HEK293 (cell line): ENCODE measurements at regions not wholly inside any gene's neighbourhood (a gene's known extent, or its start where the extent isn't known, plus 50 kb on each side); places are given as distances from the start of the nearest gene placed in this dataset.
"Not testable (repeated sequence)": the region's sequence is repeated elsewhere in the genome, so short reads cannot be mapped to it uniquely, and the experiment has no call there.

ENCODE experiments used
- CTCF ChIA-PET: fragments of 350-600 bp; formaldehyde crosslinking; extraction: SDS; loops from one replicate; lab custom pipeline; 2021; ENCODE audit warnings: antibody characterized with exemption; lab: Yijun Ruan, JAX
- POLR2A ChIA-PET: fragments of 300-600 bp; formaldehyde crosslinking; extraction: SDS; loops from one replicate; lab custom pipeline; 2020; ENCODE audit warnings: antibody characterized with exemption, inconsistent platforms; lab: Yijun Ruan, JAX
- H3K27ac ChIP-seq: fragments of 200-500 bp; sonication (Bioruptor generic); 2 replicates; pipeline ENCODE4 v1.5.1; 2014; ENCODE audit warnings: low read depth, low read length, control low read depth, inconsistent platforms; ENCODE audit errors: extremely low read depth
- H3K36me3 ChIP-seq, 2 experiments: fragments of 200-500 bp in 1 of 2; sonication (Bioruptor generic) in 1 of 2; 1 replicate in 1 of 2; 2 replicates in 1 of 2; pipeline ENCODE4 v1.5.1; 2014 to 2017; ENCODE audit warnings: inconsistent platforms in 2 of 2, low read length in 2 of 2; ENCODE audit not compliant: control insufficient read depth in 2 of 2, insufficient read depth in 1 of 2
- H3K4me1 ChIP-seq: fragments of 200-500 bp; sonication (Bioruptor generic); 2 replicates; pipeline ENCODE4 v1.5.1; 2014; ENCODE audit warnings: mild to moderate bottlenecking, low read length, inconsistent platforms; ENCODE audit not compliant: control insufficient read depth, insufficient read depth
- H3K4me3 ChIP-seq: 2 replicates; pipeline ENCODE4 v1.5.1; 2011; ENCODE audit warnings: low read depth, mild to moderate bottlenecking, control low read depth, low read length, moderate library complexity
- H3K9me3 ChIP-seq: fragments of 200-500 bp; sonication (Bioruptor generic); 2 replicates; pipeline ENCODE4 v1.5.1; 2014; ENCODE audit warnings: low read depth, low read length, inconsistent platforms; ENCODE audit not compliant: control insufficient read depth, insufficient read depth
- SETDB1 ChIP-seq: IDR thresholded peaks from one replicate; pipeline ENCODE4 v1.6.1; 2017; ENCODE audit warnings: mild to moderate bottlenecking, low read length, moderate library complexity, mixed read lengths; ENCODE audit not compliant: insufficient read length
- TRIM28 ChIP-seq: IDR thresholded peaks from 2 replicates; pipeline ENCODE4 v1.6.1; 2011; ENCODE audit warnings: low read length, control low read depth, borderline replicate concordance
- WT1 ChIP-seq: fragments of 450-650 bp; formaldehyde crosslinking; IDR thresholded peaks from 2 replicates; pipeline ENCODE4 v1.5.1; 2016; ENCODE audit warnings: missing biosample characterization, missing genetic modification characterization
- ZBTB20 ChIP-seq: fragments of 450-650 bp; formaldehyde crosslinking; IDR thresholded peaks from 2 replicates; pipeline ENCODE4 v1.5.1; 2016; ENCODE audit warnings: missing biosample characterization, missing genetic modification characterization
- ZFP41 ChIP-seq: fragments of 450-650 bp; formaldehyde crosslinking; IDR thresholded peaks from 2 replicates; pipeline ENCODE4 v1.5.1; 2016; ENCODE audit warnings: missing biosample characterization, missing genetic modification characterization, borderline replicate concordance
- ZFP69B ChIP-seq: fragments of 450-650 bp; formaldehyde crosslinking; IDR thresholded peaks from 2 replicates; pipeline ENCODE4 v1.5.1; 2016; ENCODE audit warnings: missing biosample characterization, missing genetic modification characterization
- ZNF133 ChIP-seq: fragments of 450-650 bp; formaldehyde crosslinking; IDR thresholded peaks from 2 replicates; pipeline ENCODE4 v1.5.1; 2016; ENCODE audit warnings: missing biosample characterization, missing genetic modification characterization
- ZNF2 ChIP-seq: fragments of 450-650 bp; formaldehyde crosslinking; IDR thresholded peaks from 2 replicates; pipeline ENCODE4 v1.5.1; 2016; ENCODE audit warnings: missing biosample characterization, missing genetic modification characterization
- ZNF239 ChIP-seq: fragments of 450-650 bp; formaldehyde crosslinking; IDR thresholded peaks from 2 replicates; pipeline ENCODE4 v1.5.1; 2016; ENCODE audit warnings: missing biosample characterization, missing genetic modification characterization
- ZNF280D ChIP-seq: fragments of 450-650 bp; formaldehyde crosslinking; IDR thresholded peaks from 2 replicates; pipeline ENCODE4 v1.5.1; 2016; ENCODE audit warnings: missing biosample characterization, missing genetic modification characterization
- ZNF391 ChIP-seq: fragments of 450-650 bp; formaldehyde crosslinking; IDR thresholded peaks from 2 replicates; pipeline ENCODE4 v1.5.1; 2016; ENCODE audit warnings: low read depth, missing biosample characterization, missing genetic modification characterization, borderline replicate concordance
- ZNF394 ChIP-seq: fragments of 450-650 bp; formaldehyde crosslinking; IDR thresholded peaks from 2 replicates; pipeline ENCODE4 v1.5.1; 2016; ENCODE audit warnings: missing biosample characterization, missing genetic modification characterization, mild to moderate bottlenecking, moderate library complexity, borderline replicate concordance
- ZNF423 ChIP-seq: fragments of 450-650 bp; formaldehyde crosslinking; IDR thresholded peaks from 2 replicates; pipeline ENCODE4 v1.5.1; 2016; ENCODE audit warnings: missing biosample characterization, missing genetic modification characterization
- ZNF48 ChIP-seq: fragments of 450-650 bp; formaldehyde crosslinking; IDR thresholded peaks from 2 replicates; pipeline ENCODE4 v1.5.1; 2016; ENCODE audit warnings: missing biosample characterization, missing genetic modification characterization
- ZNF529 ChIP-seq: fragments of 450-650 bp; formaldehyde crosslinking; IDR thresholded peaks from 2 replicates; pipeline ENCODE4 v1.5.1; 2017; ENCODE audit warnings: missing genetic modification characterization, missing biosample characterization; ENCODE audit not compliant: insufficient replicate concordance
- ZNF561 ChIP-seq: fragments of 450-650 bp; IDR thresholded peaks from 2 replicates; pipeline ENCODE4 v1.5.1; 2018; ENCODE audit warnings: missing biosample characterization, missing genetic modification characterization, borderline replicate concordance
- ZNF571 ChIP-seq: fragments of 450-650 bp; formaldehyde crosslinking; IDR thresholded peaks from 2 replicates; pipeline ENCODE4 v1.5.0; 2017; ENCODE audit warnings: missing biosample characterization, missing genetic modification characterization
- ZNF626 ChIP-seq: fragments of 450-650 bp; sonication (Bioruptor Pico); formaldehyde crosslinking; IDR thresholded peaks from 2 replicates; pipeline ENCODE4 v1.5.1; 2018; ENCODE audit warnings: missing biosample characterization, missing genetic modification characterization, inconsistent platforms
- TF ChIP-seq, protein P1 (sequence below): fragments of 450-650 bp; formaldehyde crosslinking; IDR thresholded peaks from 2 replicates; pipeline ENCODE4; 2016; ENCODE audit warnings: missing biosample characterization, missing genetic modification characterization

GRCh38 chr1:232743999-232744398 lies 61.2 kb upstream of the MAP10 start:
- Histone ChIP-seq H3K9me3 (no peaks in the 10 kb centered on the region), H3K4me3 (no peak overlapping the region), H3K36me3 (no peaks in the 10 kb centered on the region), H3K27ac (no peak overlapping the region), H3K4me1 (no peaks in the 10 kb centered on the region)
- ChIA-PET POLR2A (no interaction called here), CTCF (no interaction called here)
- TF ChIP-seq, protein P1, sequence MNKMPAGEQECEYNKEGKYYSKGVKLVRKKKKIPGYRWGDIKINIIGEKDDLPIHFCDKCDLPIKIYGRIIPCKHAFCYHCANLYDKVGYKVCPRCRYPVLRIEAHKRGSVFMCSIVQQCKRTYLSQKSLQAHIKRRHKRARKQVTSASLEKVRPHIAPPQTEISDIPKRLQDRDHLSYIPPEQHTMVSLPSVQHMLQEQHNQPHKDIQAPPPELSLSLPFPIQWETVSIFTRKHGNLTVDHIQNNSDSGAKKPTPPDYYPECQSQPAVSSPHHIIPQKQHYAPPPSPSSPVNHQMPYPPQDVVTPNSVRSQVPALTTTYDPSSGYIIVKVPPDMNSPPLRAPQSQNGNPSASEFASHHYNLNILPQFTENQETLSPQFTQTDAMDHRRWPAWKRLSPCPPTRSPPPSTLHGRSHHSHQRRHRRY (tag by site-specific recombination) = no peak
- peak; percentile 94 for TF ChIP-seq ZNF133 (tag by site-specific recombination)
- no peak for TF ChIP-seq ZNF394 (tag by site-specific recombination)
- TF ChIP-seq ZNF2 (tag by site-specific recombination) = no peak

- Histone ChIP-seq H3K36me3 (no peaks in the 10 kb centered on the region), H3K9me3 (no peaks in the 10 kb centered on the region), H3K4me1 (no peaks in the 10 kb centered on the region), H3K27ac (no peak overlapping the region), H3K4me3 (no peak overlapping the region)
- CTCF ChIA-PET = no interaction called here
- no peak for TF ChIP-seq ZNF391 (tag by site-specific recombination)
- no peak for TF ChIP-seq ZNF571
- no peak for TF ChIP-seq ZFP69B (tag by site-specific recombination)
- TF ChIP-seq ZNF239 (tag by site-specific recombination) = no peak
- no peak for TF ChIP-seq ZNF48 (tag by site-specific recombination)
- TF ChIP-seq ZFP41 (tag by site-specific recombination) = no peak
- no peak for TF ChIP-seq ZNF423
- POLR2A ChIA-PET = no interaction called here
Observed at GRCh38 chr1:232744847-232745246, 60.4 kb upstream of the MAP10 start.

DNA sequence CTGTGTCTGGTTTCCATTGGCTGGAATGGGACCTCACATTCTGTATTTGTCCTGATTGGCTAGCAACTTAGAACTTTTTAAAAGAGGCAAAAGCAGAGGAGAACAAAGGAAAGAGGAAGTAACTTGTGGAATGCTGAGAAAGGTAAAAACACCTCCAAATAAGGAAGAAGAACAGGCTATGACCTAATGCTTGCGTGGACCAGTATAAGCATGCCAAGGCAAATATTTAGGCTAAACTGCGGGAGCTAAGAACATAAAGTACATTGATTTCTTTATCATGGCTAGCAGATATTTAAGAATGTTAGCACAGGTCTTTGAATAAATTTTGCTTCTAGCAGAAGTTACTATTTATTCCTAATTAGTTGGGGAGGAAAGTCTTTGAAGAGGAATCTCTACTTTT lies 59.5 kb upstream of the MAP10 start:
- H3K4me3 ChIP-seq, H3K36me3 ChIP-seq, H3K4me1 ChIP-seq, H3K27ac ChIP-seq, CTCF ChIA-PET, POLR2A ChIA-PET, H3K9me3 ChIP-seq: not testable (repeated sequence)

GRCh38 chr1:232748910-232749368 lies 56.3 kb upstream of the MAP10 start:
- POLR2A ChIA-PET = no interaction called here
- TF ChIP-seq ZNF280D (tag by site-specific recombination) = no peak
- TF ChIP-seq ZBTB20 (tag by site-specific recombination) = no peak
- TF ChIP-seq ZNF529 (tag by site-specific recombination) = peak; percentile 5
- TF ChIP-seq ZNF626 (tag by site-specific recombination) = peak; percentile 72; the same call in 1 of the 2 replicates
- peak; percentile 100 for TF ChIP-seq TRIM28
- TF ChIP-seq SETDB1 = peak; percentile 99
- peak; percentile 97 for TF ChIP-seq ZNF561 (tag by site-specific recombination)
- 0 out of 2 replicates have a peak, but pooled peaks have one; percentile 15 for TF ChIP-seq WT1 (tag by site-specific recombination)
- TF ChIP-seq, all 188 proteins: peak for 6
- Histone ChIP-seq H3K4me3 (no peak overlapping the region), H3K27ac (no peak overlapping the region), H3K9me3 (peaks cover 2% of the 10 kb centered on the region; the same call in 1 of the 2 replicates), H3K4me1 (no peaks in the 10 kb centered on the region), H3K36me3 (no peaks in the 10 kb centered on the region)
- CTCF ChIA-PET = interaction anchor here (0.7 kb wide), 2 partner anchors 214 to 1831 kb away, joined by 3 to 4 read pairs; no protein-coding TSS in a partner anchor
